WTC11 (cell line): ENCODE measurements at regions not wholly inside any gene's neighbourhood (a gene's known extent, or its start where the extent isn't known, plus 50 kb on each side); places are given as distances from the start of the nearest gene placed in this dataset.

Experiments used
- CREM ChIP-seq: sonication (generic); formaldehyde crosslinking; IDR thresholded peaks from 2 replicates; pipeline ENCODE4 v1.8.1; 2022; ENCODE audit warnings: mild to moderate bottlenecking, missing genetic modification reagents, moderate library complexity
- ESRRA ChIP-seq: sonication (generic); formaldehyde crosslinking; IDR thresholded peaks from 2 replicates; pipeline ENCODE4 v1.8.1; 2022; ENCODE audit warnings: mild to moderate bottlenecking, missing genetic modification reagents, borderline replicate concordance
- ETV6 ChIP-seq: sonication (generic); formaldehyde crosslinking; IDR thresholded peaks from 2 replicates; pipeline ENCODE4 v1.8.1; 2022; ENCODE audit warnings: mild to moderate bottlenecking, missing genetic modification reagents
- JUN ChIP-seq: sonication (generic); formaldehyde crosslinking; IDR thresholded peaks from 2 replicates; pipeline ENCODE4 v1.8.0; 2023; ENCODE audit warnings: mild to moderate bottlenecking, missing genetic modification reagents
- NFE2L1 ChIP-seq: sonication (generic); formaldehyde crosslinking; IDR thresholded peaks from 2 replicates; pipeline ENCODE4 v1.8.1; 2023; ENCODE audit warnings: missing genetic modification reagents
- TF ChIP-seq, protein P1 (sequence below): fragments of 200-600 bp; IDR thresholded peaks from 2 replicates; pipeline ENCODE4 v1.8.0; 2022; ENCODE audit warnings: antibody characterized with exemption
- TF ChIP-seq, protein P2 (sequence below): fragments of 250-450 bp; sonication (Bioruptor Pico); IDR thresholded peaks from 2 replicates; pipeline ENCODE4 v1.9.0; 2021; ENCODE audit warnings: mild to moderate bottlenecking
- TF ChIP-seq, protein P3 (sequence below): sonication (generic); formaldehyde crosslinking; IDR thresholded peaks from 2 replicates; pipeline ENCODE4 v1.8.0; 2022; ENCODE audit warnings: mild to moderate bottlenecking, missing genetic modification reagents
- TF ChIP-seq, protein P4 (sequence below): sonication (generic); formaldehyde crosslinking; IDR thresholded peaks from 2 replicates; pipeline ENCODE4 v1.8.1; 2023; ENCODE audit warnings: mild to moderate bottlenecking, missing genetic modification reagents, moderate library complexity
- TF ChIP-seq, protein P5 (sequence below): sonication (generic); formaldehyde crosslinking; IDR thresholded peaks from 2 replicates; pipeline ENCODE4 v1.8.1; 2023; ENCODE audit warnings: mild to moderate bottlenecking, missing genetic modification reagents
- TF ChIP-seq, protein P6 (sequence below): sonication (generic); formaldehyde crosslinking; IDR thresholded peaks from 2 replicates; pipeline ENCODE4 v1.8.1; 2023; ENCODE audit warnings: mild to moderate bottlenecking, moderate library complexity, missing genetic modification reagents

DNA sequence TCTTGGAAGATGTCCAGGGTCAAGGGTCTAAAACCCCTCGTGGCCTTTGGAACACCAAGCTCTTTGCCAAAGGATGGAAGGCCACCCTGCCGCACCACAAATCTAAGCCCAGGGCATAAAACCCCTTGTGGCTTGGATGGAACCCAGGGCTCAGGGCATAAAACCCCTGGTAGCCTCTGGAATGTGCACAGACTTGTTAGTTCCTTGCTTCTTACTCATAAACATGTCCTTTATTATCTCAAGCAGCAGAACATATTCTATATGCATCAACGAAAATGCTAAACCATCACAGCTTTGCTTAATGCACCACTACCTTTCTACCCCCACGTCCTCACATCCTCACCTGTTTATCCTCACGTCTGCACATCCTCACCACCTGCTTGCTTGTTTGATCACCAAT is 998.0 kb downstream of the DSC3 start:
- TF ChIP-seq NFE2L1 (CRISPR knock-in tag): no peak
- TF ChIP-seq, protein P1, sequence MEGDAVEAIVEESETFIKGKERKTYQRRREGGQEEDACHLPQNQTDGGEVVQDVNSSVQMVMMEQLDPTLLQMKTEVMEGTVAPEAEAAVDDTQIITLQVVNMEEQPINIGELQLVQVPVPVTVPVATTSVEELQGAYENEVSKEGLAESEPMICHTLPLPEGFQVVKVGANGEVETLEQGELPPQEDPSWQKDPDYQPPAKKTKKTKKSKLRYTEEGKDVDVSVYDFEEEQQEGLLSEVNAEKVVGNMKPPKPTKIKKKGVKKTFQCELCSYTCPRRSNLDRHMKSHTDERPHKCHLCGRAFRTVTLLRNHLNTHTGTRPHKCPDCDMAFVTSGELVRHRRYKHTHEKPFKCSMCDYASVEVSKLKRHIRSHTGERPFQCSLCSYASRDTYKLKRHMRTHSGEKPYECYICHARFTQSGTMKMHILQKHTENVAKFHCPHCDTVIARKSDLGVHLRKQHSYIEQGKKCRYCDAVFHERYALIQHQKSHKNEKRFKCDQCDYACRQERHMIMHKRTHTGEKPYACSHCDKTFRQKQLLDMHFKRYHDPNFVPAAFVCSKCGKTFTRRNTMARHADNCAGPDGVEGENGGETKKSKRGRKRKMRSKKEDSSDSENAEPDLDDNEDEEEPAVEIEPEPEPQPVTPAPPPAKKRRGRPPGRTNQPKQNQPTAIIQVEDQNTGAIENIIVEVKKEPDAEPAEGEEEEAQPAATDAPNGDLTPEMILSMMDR: no peak
- TF ChIP-seq JUN: no peak
- no peak for TF ChIP-seq CREM (CRISPR knock-in tag)
- TF ChIP-seq, protein P2, sequence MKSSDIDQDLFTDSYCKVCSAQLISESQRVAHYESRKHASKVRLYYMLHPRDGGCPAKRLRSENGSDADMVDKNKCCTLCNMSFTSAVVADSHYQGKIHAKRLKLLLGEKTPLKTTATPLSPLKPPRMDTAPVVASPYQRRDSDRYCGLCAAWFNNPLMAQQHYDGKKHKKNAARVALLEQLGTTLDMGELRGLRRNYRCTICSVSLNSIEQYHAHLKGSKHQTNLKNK: no peak
- TF ChIP-seq, protein P3, sequence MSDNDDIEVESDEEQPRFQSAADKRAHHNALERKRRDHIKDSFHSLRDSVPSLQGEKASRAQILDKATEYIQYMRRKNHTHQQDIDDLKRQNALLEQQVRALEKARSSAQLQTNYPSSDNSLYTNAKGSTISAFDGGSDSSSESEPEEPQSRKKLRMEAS (CRISPR knock-in tag): no peak
- TF ChIP-seq, protein P4, sequence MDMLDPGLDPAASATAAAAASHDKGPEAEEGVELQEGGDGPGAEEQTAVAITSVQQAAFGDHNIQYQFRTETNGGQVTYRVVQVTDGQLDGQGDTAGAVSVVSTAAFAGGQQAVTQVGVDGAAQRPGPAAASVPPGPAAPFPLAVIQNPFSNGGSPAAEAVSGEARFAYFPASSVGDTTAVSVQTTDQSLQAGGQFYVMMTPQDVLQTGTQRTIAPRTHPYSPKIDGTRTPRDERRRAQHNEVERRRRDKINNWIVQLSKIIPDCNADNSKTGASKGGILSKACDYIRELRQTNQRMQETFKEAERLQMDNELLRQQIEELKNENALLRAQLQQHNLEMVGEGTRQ (CRISPR knock-in tag): no peak
- TF ChIP-seq, protein P5, sequence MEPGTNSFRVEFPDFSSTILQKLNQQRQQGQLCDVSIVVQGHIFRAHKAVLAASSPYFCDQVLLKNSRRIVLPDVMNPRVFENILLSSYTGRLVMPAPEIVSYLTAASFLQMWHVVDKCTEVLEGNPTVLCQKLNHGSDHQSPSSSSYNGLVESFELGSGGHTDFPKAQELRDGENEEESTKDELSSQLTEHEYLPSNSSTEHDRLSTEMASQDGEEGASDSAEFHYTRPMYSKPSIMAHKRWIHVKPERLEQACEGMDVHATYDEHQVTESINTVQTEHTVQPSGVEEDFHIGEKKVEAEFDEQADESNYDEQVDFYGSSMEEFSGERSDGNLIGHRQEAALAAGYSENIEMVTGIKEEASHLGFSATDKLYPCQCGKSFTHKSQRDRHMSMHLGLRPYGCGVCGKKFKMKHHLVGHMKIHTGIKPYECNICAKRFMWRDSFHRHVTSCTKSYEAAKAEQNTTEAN: no peak
- no peak for TF ChIP-seq ETV6
- TF ChIP-seq, protein P6, sequence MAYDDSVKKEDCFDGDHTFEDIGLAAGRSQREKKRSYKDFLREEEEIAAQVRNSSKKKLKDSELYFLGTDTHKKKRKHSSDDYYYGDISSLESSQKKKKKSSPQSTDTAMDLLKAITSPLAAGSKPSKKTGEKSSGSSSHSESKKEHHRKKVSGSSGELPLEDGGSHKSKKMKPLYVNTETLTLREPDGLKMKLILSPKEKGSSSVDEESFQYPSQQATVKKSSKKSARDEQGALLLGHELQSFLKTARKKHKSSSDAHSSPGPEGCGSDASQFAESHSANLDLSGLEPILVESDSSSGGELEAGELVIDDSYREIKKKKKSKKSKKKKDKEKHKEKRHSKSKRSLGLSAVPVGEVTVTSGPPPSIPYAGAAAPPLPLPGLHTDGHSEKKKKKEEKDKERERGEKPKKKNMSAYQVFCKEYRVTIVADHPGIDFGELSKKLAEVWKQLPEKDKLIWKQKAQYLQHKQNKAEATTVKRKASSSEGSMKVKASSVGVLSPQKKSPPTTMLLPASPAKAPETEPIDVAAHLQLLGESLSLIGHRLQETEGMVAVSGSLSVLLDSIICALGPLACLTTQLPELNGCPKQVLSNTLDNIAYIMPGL: no peak
- TF ChIP-seq ESRRA: no peak
